Loucy (cell line): ENCODE measurements at regions not wholly inside any gene's neighbourhood (a gene's known extent, or its start where the extent isn't known, plus 50 kb on each side); places are given as distances from the start of the nearest gene placed in this dataset.

Source experiments
- EZH2phosphoT487 ChIP-seq: fragments of 200-600 bp; IDR thresholded peaks from 2 replicates; pipeline ENCODE4 v1.6.1; 2018; ENCODE audit warnings: antibody characterized with exemption, mild to moderate bottlenecking, moderate library complexity, borderline replicate concordance
- TF ChIP-seq, protein P1 (sequence below): fragments of 200-600 bp; sonication (generic); conservative IDR thresholded peaks from 2 replicates; pipeline ENCODE4 v1.5.1; 2014; ENCODE audit warnings: mild to moderate bottlenecking, antibody characterized with exemption, low read length

DNA sequence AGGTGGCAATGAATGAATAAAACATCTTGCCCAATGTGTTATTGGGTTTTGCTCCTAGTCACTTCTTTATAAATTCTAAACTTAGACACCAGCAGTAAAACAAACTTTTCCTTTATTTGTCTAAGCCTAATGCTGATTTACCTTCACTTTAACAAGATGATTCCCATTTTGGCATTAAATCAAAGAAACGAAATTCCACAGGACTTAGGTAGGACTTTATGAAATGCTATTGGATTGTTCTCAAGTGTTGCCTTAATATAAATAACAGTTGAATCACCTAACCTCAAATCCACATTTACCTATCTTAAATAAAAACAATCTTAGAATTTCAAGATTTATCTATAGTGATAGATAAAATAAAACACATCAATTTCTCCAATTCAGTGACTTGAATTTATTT, 831.8 kb downstream of the EPHA7 start:
- TF ChIP-seq, protein P1, sequence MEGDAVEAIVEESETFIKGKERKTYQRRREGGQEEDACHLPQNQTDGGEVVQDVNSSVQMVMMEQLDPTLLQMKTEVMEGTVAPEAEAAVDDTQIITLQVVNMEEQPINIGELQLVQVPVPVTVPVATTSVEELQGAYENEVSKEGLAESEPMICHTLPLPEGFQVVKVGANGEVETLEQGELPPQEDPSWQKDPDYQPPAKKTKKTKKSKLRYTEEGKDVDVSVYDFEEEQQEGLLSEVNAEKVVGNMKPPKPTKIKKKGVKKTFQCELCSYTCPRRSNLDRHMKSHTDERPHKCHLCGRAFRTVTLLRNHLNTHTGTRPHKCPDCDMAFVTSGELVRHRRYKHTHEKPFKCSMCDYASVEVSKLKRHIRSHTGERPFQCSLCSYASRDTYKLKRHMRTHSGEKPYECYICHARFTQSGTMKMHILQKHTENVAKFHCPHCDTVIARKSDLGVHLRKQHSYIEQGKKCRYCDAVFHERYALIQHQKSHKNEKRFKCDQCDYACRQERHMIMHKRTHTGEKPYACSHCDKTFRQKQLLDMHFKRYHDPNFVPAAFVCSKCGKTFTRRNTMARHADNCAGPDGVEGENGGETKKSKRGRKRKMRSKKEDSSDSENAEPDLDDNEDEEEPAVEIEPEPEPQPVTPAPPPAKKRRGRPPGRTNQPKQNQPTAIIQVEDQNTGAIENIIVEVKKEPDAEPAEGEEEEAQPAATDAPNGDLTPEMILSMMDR: no peak
- no peak for TF ChIP-seq EZH2phosphoT487
